ENCODE measurements at regions not wholly inside any gene's neighbourhood (a gene's known extent, or its start where the extent isn't known, plus 50 kb on each side); places are given as distances from the start of the nearest gene placed in this dataset.

GRCh38 chr6:104541411-104541810, 318.3 kb downstream of the HACE1 start:
- peaks cover 44% of the 10 kb centered on the region for H3K4me1 Mint-ChIP-seq (ENCODE audit: low read depth)
- H3K27me3 Mint-ChIP-seq (ENCODE audit: low read depth), result no peaks in the 10 kb centered on the region
- peaks cover 5% of the 10 kb centered on the region for H3K9me3 Mint-ChIP-seq (ENCODE audit: low read depth)
- H3K4me3 Mint-ChIP-seq (ENCODE audit: unreplicated experiment), result no peak overlapping the region
- no peak for TF ChIP-seq CTCF (IDR thresholded peaks at IDR 0.05)
- H3K36me3 Mint-ChIP-seq (ENCODE audit: low read depth), result no peaks in the 10 kb centered on the region
- DNase-seq (ENCODE audit: low spot score), result no peak
- peak overlapping the region; percentile 84 for H3K27ac Mint-ChIP-seq (ENCODE audit: unreplicated experiment)

GRCh38 chr6:104540743-104541142, 319.0 kb downstream of the HACE1 start:
- Mint-ChIP-seq H3K27me3 (ENCODE audit: low read depth) (no peaks in the 10 kb centered on the region), H3K4me1 (ENCODE audit: low read depth) (peaks cover 51% of the 10 kb centered on the region), H3K4me3 (ENCODE audit: unreplicated experiment) (no peak overlapping the region), H3K36me3 (ENCODE audit: low read depth) (no peaks in the 10 kb centered on the region), H3K27ac (ENCODE audit: unreplicated experiment) (peak overlapping the region; percentile 84), H3K9me3 (ENCODE audit: low read depth) (peaks cover 5% of the 10 kb centered on the region)
- no peak for DNase-seq (ENCODE audit: low spot score)
- no peak for TF ChIP-seq CTCF (IDR thresholded peaks at IDR 0.05)

GRCh38 chr6:104539173-104539572, 320.5 kb downstream of the HACE1 start:
- no peaks in the 10 kb centered on the region for H3K27me3 Mint-ChIP-seq (ENCODE audit: low read depth)
- no peak for TF ChIP-seq CTCF (IDR thresholded peaks at IDR 0.05)
- H3K27ac Mint-ChIP-seq (ENCODE audit: unreplicated experiment), result no peak overlapping the region
- H3K4me3 Mint-ChIP-seq (ENCODE audit: unreplicated experiment), result no peak overlapping the region
- peaks cover 62% of the 10 kb centered on the region for H3K4me1 Mint-ChIP-seq (ENCODE audit: low read depth)
- peaks cover 7% of the 10 kb centered on the region for H3K9me3 Mint-ChIP-seq (ENCODE audit: low read depth)
- no peaks in the 10 kb centered on the region for H3K36me3 Mint-ChIP-seq (ENCODE audit: low read depth)
- DNase-seq (ENCODE audit: low spot score), result no peak

- H3K27ac Mint-ChIP-seq (ENCODE audit: unreplicated experiment), result peak overlapping the region; percentile 89
- DNase-seq (ENCODE audit: low spot score), result no peak
- no peak overlapping the region for H3K4me3 Mint-ChIP-seq (ENCODE audit: unreplicated experiment)
- peaks cover 73% of the 10 kb centered on the region for H3K4me1 Mint-ChIP-seq (ENCODE audit: low read depth)
- H3K27me3 Mint-ChIP-seq (ENCODE audit: low read depth), result no peaks in the 10 kb centered on the region
- no peaks in the 10 kb centered on the region for H3K36me3 Mint-ChIP-seq (ENCODE audit: low read depth)
- no peak for TF ChIP-seq CTCF (IDR thresholded peaks at IDR 0.05)
- H3K9me3 Mint-ChIP-seq (ENCODE audit: low read depth), result peaks cover 7% of the 10 kb centered on the region
Observed at GRCh38 chr6:104537872-104538271, 321.8 kb downstream of the HACE1 start.

GRCh38 chr6:104537180-104537579, 322.5 kb downstream of the HACE1 start:
- H3K4me1 Mint-ChIP-seq (ENCODE audit: low read depth), result peaks cover 79% of the 10 kb centered on the region
- DNase-seq (ENCODE audit: low spot score), result no peak
- no peak overlapping the region for H3K4me3 Mint-ChIP-seq (ENCODE audit: unreplicated experiment)
- H3K27me3 Mint-ChIP-seq (ENCODE audit: low read depth), result no peaks in the 10 kb centered on the region
- no peak for TF ChIP-seq CTCF (IDR thresholded peaks at IDR 0.05)
- peaks cover 7% of the 10 kb centered on the region for H3K9me3 Mint-ChIP-seq (ENCODE audit: low read depth)
- H3K27ac Mint-ChIP-seq (ENCODE audit: unreplicated experiment), result peak overlapping the region; percentile 89
- H3K36me3 Mint-ChIP-seq (ENCODE audit: low read depth), result no peaks in the 10 kb centered on the region
